ENCODE measurements at regions not wholly inside any gene's neighbourhood (a gene's known extent, or its start where the extent isn't known, plus 50 kb on each side); places are given as distances from the start of the nearest gene placed in this dataset.

DNA sequence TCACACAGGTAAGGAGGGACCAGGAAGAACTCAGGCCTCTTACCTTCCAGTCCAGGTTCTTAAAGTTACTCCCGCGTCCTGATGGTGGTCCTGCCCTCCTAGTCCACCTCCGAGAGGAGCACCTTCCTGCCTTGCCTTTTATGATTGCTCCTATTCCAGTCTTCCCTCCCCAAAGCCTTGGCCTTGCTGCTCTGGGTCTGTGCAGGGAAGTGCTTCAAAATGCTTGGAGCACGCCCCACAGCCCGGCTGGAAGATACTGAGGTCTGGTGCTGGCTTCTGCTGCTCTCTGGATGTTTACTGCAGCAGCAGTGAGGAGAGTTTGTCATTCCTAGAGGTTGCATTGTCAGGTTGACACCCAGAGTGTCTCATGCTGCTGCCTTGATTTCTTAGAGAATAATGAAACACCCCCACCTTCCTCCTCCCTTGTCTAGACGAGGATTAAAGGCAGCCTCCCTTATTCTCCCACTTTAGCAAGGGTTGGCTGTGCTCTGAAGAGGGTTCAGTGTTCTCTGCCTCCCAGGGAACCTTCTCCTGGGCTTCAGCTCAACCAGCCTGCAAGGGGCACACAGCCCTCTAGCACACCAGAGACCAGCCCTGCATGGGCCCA is 142.2 kb upstream of the CACNA1E start:
- no peak for DNase-seq

DNA sequence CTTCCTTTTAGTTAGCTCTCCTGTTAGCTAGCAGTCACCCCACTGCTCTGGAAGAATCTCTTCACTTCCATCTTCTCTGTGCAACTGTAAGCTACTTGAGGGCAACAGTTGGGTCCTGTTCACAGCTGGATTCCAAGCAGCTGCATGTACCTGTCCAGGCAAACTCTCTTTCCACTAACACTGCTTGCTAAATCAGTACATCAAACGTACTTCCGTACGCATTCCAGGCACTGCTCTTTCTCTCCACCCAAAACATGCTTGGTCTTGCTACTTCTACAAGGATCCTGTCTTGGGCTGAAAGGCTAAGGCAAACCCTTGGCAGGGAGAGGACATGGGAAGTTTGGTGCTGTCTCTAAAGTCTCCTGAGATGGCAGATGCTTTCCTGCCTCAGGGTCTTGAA is 139.2 kb upstream of the CACNA1E start:
- no peak for DNase-seq

DNA sequence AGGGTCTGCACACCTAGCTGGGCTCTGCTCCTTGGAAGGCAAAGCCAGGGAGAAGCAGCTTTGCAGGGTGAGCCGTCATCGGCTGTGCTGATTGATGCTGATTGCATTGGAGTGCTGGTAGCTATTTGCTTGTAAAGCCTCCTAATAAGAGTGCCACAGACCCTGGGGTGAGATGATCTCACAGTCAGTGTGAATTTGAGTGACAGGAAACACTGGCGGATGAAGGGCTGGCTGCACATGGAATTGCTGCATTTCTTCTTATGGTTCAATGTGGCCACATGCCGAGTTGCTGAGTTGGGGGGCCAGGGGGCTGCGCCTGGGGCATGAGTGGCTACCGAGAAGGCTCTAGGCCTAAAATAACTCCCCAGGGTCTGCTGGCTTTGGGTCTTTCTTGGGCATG is 138.2 kb upstream of the CACNA1E start:
- DNase-seq, result no peak

DNA sequence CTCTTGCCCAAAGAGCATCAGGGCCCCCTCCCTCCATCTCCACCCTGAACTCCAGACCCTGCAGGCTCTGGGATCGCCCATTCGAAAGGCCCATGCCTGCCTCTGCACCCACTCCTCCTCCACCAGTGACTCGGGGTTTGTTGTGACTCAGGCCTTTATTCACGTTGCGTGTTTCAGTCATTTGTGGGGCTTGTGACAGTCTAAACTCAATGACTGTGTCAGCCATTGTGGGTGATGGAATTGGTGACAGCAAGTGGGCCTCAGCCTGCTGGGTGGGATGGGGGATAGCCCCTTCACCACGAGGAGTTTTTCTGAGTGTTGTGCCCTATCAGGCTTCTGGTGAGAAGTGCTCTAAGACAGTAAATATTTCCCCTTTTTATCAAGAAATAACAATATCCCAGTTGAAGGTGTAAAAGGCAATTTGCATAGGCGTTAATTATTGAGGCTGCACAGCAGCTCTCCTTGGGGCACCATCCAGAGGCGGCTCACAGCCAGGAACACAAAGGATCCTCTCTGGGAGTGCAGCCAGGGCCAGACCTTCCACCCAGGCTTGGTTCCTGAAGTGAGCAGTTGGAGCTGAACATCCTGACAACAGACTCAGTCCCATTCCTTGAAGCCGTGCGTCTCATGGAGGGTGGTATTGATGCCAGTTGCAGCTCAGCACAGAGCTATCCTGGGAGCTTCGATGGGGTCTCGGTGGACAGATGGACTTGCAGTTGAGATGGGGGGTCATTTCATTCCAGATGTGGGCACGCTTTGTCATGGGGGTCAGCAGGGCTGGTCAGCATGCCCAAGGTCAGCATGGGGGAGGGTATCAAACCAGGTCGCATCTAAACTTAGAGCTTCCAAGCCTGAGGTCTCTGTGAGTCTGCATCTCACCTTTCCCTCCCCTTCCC is 135.6 kb upstream of the CACNA1E start:
- no peak for DNase-seq

DNA sequence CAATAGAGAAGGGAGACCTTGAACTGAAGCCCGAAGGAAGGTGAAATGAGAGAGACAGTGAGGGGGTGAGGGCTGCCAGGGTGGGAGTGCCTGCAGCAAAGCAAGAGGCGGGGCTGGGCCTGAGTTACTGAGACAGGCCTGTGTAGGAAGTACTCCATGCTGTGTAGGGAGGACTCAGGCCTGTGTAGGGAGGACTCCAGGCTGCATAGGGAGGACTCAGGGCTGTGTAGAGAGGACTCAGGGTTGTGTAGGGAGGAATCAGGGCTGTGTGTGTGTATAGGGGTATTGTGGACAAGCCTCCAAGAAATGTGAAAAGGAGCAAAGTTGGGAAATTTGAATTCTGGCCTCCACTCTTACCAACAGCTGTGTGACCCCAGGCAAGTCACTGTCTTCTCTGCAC is 133.8 kb upstream of the CACNA1E start:
- no peak for DNase-seq

DNA sequence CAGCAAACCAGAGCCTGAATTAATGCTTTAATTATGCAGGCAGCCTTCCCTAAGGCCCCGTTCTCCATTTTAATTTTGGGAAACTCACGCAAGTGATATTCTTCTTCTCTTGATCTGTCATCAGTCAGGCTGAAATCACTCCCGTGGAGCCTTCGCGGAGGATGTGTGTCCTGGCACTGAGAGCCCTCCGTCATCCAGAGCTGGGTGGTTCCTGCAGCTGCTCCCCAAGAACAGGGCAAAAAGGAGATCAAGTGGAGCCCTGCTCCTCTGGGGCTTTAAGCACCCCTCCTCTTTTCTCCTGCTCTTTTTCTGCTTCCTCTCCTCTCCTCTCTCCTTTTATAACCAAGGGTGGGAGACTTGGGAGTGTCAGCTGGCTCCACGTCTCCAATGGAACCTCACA is 133.2 kb upstream of the CACNA1E start:
- no peak for DNase-seq

DNA sequence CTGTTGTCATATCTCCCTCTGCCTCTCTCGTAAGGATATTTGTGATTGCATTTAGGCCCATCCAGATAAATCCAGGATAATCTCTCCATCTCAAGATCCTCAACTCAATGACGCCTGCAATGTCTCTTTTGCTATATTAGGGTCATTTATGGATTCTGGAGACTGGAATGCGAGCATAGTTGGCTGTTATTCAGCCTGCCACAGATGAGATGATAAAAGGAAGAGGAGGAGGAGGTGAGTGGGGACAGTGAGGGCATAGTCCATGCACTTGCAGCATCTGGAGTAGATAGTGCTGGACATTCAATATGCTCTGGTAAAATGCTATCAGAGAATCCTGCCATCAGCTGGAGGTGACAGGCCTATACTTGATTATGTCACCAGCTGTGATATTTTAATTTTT is 131.6 kb upstream of the CACNA1E start:
- no peak for DNase-seq

DNA sequence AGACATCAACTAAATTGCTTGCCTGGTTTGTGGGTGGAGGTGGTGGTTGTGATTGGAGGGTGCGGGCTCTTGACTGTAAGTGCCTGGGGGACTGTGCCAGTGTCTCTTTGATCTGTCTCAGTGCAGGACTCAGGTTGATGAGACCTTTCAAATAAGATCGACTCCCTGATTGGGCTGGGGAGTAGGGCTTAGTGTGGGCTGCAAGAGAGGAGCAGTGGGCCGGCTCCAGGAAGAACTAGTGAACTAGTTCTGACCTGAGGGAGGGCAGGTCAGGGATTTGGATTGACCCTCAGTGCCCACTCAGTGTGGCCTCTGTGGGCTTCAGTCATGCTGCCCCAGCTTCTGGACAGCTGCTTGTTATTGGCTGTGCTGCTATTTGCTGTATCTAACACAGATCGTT is 130.6 kb upstream of the CACNA1E start:
- no peak for DNase-seq

DNA sequence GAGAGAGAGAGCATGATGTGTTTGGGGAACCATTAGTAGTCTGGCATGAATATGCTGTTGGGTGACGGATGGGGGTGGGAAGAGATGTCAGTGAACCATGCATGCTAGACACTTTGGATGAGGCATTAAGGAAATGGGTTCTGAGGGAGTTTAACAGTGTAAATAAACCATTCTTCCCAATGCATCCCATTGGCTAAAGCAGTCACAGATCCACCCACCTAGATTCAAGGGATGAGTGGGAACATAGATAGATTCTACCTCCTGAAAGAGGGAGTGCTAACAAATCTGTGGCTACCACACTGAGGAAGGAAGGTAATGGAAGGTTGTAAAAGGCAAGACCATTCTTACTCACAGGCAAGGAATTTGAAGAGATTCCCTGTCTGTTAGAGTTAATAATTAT is 129.8 kb upstream of the CACNA1E start:
- DNase-seq, result no peak

DNA sequence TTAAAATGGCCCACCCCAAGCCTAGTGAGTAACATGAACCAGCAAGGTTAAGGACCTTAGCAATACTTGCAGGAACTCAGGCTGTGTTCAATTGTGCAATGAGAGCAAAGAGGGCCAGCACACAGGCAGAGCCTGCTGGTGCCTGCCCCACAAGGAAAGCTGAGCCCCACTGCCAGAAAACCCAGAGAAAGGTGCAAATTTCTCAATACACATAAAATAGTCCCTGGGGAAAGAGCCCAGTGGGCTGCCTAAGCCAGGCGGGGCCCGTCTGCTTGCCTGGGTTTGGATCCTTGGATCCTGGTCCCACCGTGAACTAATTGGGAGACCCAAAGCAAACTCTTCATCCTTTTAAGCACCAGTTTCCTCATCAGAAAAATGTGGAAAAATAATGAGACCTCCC is 128.5 kb upstream of the CACNA1E start:
- no peak for DNase-seq

DNA sequence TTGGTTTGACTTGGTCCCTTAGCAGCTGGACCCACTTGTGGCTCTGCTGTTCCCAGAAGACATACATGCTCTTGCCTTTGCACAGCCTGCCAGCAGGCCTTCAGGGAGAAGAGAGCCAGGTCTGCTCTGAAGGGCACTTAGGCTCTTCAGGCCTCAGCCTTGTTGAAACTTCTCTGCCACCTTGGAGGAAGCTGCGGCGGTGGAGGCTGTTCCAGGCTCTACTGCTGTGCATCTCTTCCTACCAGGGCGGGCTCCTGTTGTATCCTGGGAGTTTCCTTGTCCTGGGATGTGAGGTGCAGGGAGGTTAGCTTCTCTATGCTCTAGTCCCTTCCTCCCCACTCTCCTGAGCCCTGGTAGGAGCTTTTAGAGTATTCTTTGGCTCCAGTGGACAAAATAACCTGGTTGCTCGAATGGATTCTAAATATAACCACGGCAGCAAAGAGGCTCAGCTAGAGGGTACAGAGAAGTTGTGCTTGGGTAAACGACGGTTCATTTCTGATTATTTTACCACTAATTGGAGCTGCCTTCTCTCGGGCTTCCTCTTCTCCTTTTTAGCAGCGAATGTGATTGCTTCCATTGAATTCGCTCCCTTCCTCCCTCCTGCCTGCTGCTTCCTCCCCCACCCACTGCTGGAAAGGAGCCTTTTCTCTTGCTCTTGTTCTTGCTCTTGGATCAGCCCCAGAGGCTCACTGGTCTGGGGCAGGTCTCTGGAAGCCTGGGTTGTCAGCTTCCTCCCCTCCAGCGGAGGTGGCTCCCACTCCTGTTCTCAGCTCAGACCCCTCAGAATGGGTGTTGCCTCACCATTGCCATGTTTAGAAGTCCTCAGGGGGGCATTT is 126.6 kb upstream of the CACNA1E start:
- DNase-seq, result no peak

DNA sequence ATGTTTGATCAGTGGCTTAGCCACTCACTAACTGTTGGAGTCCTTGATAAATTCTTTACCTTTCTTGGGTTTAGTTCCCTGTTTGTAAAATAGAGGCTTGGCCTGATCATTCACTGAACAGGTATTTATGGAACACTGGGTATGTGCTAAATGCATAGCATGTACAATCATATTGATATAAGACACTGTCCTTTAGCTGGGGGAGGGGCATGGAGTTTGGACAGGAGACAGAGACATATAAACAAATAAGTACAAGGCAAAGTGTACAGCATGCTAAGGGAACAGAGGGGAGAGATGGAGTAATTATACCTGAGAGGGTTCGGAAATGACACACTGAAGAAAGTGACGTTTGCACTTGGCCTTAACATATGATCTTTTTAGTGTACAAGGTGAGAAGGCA is 124.3 kb upstream of the CACNA1E start:
- no peak for DNase-seq

DNA sequence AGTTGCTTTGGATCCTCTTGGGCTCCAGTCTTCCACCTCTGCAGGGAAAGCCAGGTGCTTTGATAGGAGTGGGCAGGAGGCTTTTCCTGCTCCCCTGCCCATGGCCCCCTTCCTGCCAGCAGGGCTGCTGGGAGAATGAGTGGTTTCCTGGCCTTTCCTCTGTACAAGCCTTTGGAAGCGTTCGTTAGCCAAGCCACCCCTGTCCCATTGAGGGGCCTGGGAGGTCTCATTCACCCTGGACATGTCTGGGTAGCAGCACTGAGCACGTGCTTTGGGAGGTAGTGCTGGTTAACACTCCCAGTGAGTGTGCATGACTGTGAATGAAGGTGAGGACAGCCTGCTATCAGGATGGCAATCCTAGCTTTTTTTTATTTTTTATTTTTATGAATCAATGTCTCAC is 118.5 kb upstream of the CACNA1E start:
- no peak for DNase-seq

DNA sequence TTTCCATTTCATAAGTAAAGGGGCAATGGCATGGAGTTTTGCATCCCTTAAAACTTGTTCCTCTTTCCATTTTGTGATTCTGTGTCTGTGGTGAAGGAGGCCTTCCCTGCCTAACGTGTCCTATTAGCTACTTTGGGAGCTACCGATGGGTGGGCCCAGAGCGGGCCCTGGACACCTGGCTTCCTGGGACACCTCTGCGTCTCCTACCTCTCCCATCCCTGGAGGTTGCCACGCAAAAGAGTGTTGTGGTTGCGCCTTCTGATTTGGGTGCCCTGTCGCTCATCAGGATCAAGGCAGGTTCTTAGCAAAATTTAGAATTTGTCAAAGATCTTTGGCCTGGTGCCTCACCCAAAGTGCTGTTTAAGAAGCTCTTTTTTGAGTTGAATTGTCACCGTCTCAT is 116.4 kb upstream of the CACNA1E start:
- DNase-seq, result no peak

DNA sequence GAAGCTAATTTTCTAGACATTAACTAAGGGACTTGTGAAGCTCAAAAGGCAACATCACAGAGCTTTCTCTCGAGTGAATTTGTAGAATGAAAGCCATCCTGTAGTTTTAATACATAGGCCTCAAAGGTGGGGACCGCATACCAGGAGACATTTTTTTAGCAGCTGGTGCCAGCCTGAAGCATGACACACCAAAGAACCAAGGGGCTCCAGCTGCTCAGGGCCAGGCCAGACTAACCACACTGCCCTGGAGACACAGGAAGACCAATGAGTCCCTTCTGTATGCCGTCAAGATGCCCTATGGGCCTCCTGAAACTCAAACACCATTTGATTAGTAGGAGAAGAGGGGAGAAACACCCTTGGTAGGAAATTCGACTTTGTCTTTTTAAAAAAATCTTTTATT is 113.9 kb upstream of the CACNA1E start:
- no peak for DNase-seq

DNA sequence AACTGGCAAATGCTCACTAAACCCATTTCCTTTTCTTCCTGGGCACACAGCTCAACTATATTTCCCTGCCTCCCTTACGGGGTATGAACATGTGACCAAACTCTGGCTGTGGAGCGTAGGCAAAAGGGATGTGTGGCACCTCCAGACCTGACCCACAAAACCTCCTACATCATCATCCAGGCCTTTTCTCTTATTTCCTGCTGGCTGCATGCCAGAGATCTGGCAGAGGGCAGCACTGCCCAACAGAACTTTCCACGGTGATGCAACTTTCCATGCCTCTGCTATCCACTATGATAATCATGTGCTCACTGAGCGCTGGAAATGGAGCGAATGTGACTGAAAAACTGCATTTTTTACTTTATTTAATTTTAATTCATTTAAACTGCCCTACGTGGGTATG is 99.6 kb upstream of the CACNA1E start:
- no peak for DNase-seq

DNA sequence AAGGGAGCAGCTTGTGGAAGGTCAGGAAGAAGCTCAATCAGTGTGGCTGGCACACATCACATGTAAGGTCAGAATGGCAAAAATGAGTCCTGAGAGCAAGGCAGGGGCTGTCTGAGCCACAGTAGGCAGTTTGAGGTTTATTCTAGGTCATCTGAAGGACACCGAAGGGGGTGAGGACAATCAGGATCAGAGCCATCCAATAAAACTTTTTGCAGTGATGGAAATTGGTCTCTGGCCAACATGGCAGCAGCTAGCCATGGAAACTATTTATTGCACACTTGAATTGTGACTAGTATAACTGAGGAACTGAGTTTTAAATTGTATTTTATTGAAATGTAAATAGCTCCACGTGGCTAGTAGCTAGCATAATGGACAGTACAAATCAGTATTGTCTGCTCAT is 97.0 kb upstream of the CACNA1E start:
- DNase-seq, result no peak

DNA sequence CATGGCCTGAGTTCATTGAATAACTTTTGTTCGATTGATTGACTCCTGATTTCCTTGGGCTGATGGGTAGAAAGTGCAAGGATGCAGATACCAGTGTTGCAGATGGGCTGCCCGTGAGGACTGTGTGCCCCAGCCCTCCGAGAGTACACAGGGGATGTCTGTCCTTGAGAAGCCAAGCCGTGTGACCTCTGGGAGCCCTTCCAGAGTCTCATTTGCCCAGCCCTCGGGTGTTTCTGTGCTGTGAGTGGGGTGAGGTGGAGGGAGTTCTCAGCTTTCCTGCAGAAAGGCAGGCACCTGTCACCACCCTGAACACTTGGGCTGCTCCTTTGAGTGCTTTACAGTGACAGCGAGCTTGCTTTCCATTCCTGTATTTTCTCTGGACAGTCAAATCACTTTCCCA is 96.4 kb upstream of the CACNA1E start:
- DNase-seq, result no peak

DNA sequence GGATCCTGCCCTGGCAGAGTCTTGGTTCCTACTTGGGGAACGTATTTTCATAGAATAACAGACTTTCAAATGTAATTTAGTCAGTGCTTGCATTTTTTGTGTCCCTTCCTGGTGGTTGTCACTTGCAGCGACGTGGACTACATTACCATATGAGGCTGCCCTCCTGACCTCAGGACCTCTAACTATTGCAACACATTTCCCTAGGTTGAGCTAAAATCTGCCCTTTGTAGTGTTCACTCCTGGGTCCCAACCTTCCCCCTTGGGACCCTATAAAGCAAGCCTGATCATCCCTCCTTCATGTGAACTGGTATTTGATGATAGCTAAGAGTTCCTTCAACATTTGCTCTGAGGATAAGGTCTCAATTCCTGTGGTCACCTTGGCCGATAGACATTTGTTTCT is 95.6 kb upstream of the CACNA1E start:
- no peak for DNase-seq

DNA sequence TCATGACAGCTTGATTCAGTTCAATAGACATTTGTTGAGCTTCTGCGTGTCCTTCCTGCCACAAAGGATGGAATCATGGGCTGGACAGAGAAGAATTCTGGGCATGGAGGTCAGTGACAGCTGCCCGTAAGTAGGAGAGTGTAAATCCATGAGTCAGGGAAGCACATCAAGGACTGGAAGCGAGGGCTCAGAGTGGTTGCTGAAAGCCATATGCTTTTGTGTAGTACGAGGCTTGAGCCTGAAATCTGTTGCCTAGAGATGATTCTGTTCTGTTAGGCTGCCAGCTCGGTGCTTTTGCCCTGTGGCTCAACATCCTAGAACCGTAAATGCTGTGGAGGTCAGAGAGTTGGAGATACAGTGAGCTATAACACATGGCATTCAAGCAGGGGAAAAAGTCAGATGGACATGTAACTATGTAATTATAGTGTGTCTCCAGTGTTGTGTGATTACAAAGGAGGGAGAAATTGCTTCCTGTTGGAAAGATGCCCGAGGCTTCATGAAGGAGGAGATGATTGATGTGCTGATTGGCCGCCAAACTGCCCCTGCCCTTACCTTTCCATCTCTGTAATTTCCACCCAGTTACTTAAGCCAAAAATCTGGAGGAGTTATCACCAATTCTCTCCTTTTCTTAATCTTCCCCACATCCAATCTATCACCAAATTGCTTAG is 92.8 kb upstream of the CACNA1E start:
- no peak for DNase-seq

DNA sequence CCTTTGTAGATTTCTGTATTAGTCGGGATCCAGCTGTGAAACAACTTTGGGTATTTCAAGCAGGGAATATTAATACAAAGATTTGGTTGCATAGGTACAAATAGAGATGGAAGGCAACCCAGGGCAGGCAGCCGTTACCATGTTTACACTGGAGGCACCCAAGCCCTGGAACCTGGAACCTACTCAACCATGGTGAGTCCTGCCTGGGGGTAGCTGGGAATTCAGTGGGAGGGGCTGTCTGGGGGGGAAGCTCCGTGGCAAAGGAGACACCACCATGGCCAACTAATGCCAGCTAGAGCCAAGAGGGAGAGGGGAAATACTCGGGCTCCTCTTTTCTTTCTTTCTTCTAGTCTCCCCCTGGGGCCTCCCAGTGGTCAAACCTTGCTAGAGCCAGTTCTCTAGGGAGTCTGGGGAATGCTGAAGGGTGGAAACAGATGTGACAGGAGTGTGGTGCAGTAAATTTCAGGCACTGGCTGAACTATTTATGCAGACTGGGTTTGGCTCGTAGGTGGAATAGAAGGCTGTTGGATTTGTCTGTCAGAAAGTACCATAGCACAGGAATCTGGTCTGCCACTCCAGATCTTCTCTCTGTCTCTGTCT is 91.9 kb upstream of the CACNA1E start:
- no peak for DNase-seq

DNA sequence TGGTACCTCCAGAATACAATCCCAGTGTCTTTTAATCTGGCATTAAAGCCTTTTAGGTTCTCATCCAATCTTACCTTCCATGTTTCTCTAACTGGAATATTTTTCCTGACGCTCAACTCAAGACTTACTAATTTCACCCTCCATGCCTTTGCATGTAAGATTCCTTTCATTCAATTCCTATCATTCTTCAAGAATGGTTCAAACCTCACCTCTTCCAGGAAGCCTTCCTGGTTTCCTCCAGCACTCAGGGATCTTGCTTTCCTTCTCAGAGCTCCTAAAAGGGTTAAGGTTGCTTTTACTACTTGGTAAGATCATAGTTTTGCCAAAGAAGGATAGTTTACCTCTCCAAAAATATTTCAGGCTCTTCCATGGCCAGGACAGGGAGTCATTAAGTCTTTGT is 91.2 kb upstream of the CACNA1E start:
- no peak for DNase-seq

Data from activated naive CD4-positive, alpha-beta T cell treated with Interleukin-2 at 50 U/mL for 16 hours (primary cell).